PC-3 (cell line): ENCODE measurements at regions not wholly inside any gene's neighbourhood (a gene's known extent, or its start where the extent isn't known, plus 50 kb on each side); places are given as distances from the start of the nearest gene placed in this dataset.

Experiments used
- CTCF ChIP-seq: fragments of 300-600 bp; sonication (generic); conservative IDR thresholded peaks from 2 replicates; pipeline ENCODE4 v1.5.1; 2017; ENCODE audit warnings: antibody characterized with exemption, low read depth, mild to moderate bottlenecking, low read length
- EZH2 ChIP-seq: fragments of 300-600 bp; sonication (generic); IDR thresholded peaks from one replicate; pipeline ENCODE4 v1.6.1; 2017; ENCODE audit warnings: antibody characterized with exemption, mild to moderate bottlenecking, low read length; ENCODE audit not compliant: unreplicated experiment
- EZH2phosphoT487 ChIP-seq: fragments of 300-600 bp; sonication (generic); IDR thresholded peaks from 2 replicates; pipeline ENCODE4 v1.6.1; 2018; ENCODE audit warnings: mild to moderate bottlenecking, antibody characterized with exemption, low read length, borderline replicate concordance

- TF ChIP-seq EZH2 (no peak), CTCF (no peak), EZH2phosphoT487 (no peak)
Observed at GRCh38 chr13:62839338-62839737, 1423.7 kb upstream of the PCDH20 start.
